Nephron (organoid): ENCODE measurements at regions not wholly inside any gene's neighbourhood (a gene's known extent, or its start where the extent isn't known, plus 50 kb on each side); places are given as distances from the start of the nearest gene placed in this dataset.
"Not testable (repeated sequence)": the region's sequence is repeated elsewhere in the genome, so short reads cannot be mapped to it uniquely, and the experiment has no call there.

ENCODE experiments used
- H3K27ac Mint-ChIP-seq, 3 experiments: 2 replicates each; pipeline ENCODE4 v1.8.0; 2020; ENCODE audit warnings: mixed read lengths in 3 of 3, mild to moderate bottlenecking in 2 of 3, moderate library complexity in 1 of 3
- H3K27me3 Mint-ChIP-seq: 2 replicates; pipeline ENCODE4 v1.8.0; 2021; ENCODE audit warnings: low read depth, mild to moderate bottlenecking, moderate library complexity, mixed read lengths
- H3K36me3 Mint-ChIP-seq: 2 replicates; pipeline ENCODE4 v1.8.0; 2020; ENCODE audit warnings: low read depth, mixed read lengths
- H3K4me1 Mint-ChIP-seq: 2 replicates; pipeline ENCODE4 v1.8.0; 2020; ENCODE audit warnings: mixed read lengths
- H3K4me3 Mint-ChIP-seq, 3 experiments: 2 replicates each; pipeline ENCODE4 v1.8.0; 2020; ENCODE audit warnings: mild to moderate bottlenecking in 3 of 3, mixed read lengths in 3 of 3, moderate library complexity in 2 of 3
- H3K9me3 Mint-ChIP-seq: 2 replicates; pipeline ENCODE4 v1.8.0; 2020; ENCODE audit warnings: mixed read lengths
- CTCF ChIP-seq, 3 experiments: fragments of 200-600 bp; sonication (generic); IDR thresholded peaks; one replicate each; pipeline ENCODE4 v1.5.0; 2021; ENCODE audit warnings: antibody characterized with exemption in 3 of 3; ENCODE audit not compliant: unreplicated experiment in 3 of 3

- H3K4me1 Mint-ChIP-seq, H3K4me3 Mint-ChIP-seq, H3K36me3 Mint-ChIP-seq, H3K9me3 Mint-ChIP-seq, H3K27ac Mint-ChIP-seq, H3K27me3 Mint-ChIP-seq: not testable (repeated sequence)
Measured at GRCh38 chr9:40097992-40098391, 742.5 kb downstream of the SPATA31A1 start.

- H3K27ac Mint-ChIP-seq = peak overlapping the region; percentile 87 to 96 (median 95)
- H3K4me1 Mint-ChIP-seq, H3K9me3 Mint-ChIP-seq, H3K27me3 Mint-ChIP-seq, H3K36me3 Mint-ChIP-seq: not testable (repeated sequence)
- H3K4me3 Mint-ChIP-seq = peak overlapping the region; percentile 96 to 98 (median 97)
Measured at GRCh38 chr9:40106003-40106782, 750.7 kb downstream of the SPATA31A1 start.

GRCh38 chr9:40106783-40107248, 751.3 kb downstream of the SPATA31A1 start:
- not testable (repeated sequence) for H3K9me3 Mint-ChIP-seq, H3K4me1 Mint-ChIP-seq, H3K27ac Mint-ChIP-seq, H3K4me3 Mint-ChIP-seq, H3K36me3 Mint-ChIP-seq, H3K27me3 Mint-ChIP-seq

- not testable (repeated sequence) for H3K4me3 Mint-ChIP-seq, H3K4me1 Mint-ChIP-seq, H3K27ac Mint-ChIP-seq, H3K27me3 Mint-ChIP-seq, H3K36me3 Mint-ChIP-seq, H3K9me3 Mint-ChIP-seq
Measured at GRCh38 chr9:40107251-40107650, 751.8 kb downstream of the SPATA31A1 start.

GRCh38 chr9:40108465-40108864, 753.0 kb downstream of the SPATA31A1 start:
- H3K9me3 Mint-ChIP-seq, H3K36me3 Mint-ChIP-seq, H3K4me3 Mint-ChIP-seq, H3K4me1 Mint-ChIP-seq, H3K27ac Mint-ChIP-seq, H3K27me3 Mint-ChIP-seq: not testable (repeated sequence)

GRCh38 chr9:40110751-40111150, 755.3 kb downstream of the SPATA31A1 start:
- not testable (repeated sequence) for H3K4me3 Mint-ChIP-seq, H3K9me3 Mint-ChIP-seq, H3K27ac Mint-ChIP-seq, H3K27me3 Mint-ChIP-seq, H3K36me3 Mint-ChIP-seq, H3K4me1 Mint-ChIP-seq

DNA sequence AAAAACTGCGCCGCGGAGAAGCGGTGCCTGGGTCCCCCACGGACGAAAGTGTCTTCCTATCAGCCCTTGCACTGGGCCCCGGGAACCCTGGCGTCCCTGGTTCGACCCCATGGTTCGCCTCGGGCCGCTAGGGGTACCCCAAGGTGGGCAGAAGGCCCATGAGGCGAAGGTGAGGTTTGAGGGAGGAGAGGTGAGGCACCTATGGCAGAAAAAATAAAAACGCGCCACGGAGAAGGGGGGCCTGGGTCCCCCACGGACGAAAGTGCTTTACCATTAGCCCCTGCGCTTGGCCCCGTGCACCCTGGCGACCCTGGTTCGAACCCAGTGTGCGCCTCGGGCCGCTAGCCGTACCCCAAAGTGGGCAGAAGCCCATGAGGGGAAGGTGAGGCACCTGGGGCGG, 756.1 kb downstream of the SPATA31A1 start:
- H3K36me3 Mint-ChIP-seq, H3K4me3 Mint-ChIP-seq, H3K27me3 Mint-ChIP-seq, H3K27ac Mint-ChIP-seq, H3K4me1 Mint-ChIP-seq, H3K9me3 Mint-ChIP-seq: not testable (repeated sequence)

- not testable (repeated sequence) for H3K27me3 Mint-ChIP-seq, H3K9me3 Mint-ChIP-seq
Measured at GRCh38 chr9:40130598-40130997, 775.1 kb downstream of the SPATA31A1 start.

DNA sequence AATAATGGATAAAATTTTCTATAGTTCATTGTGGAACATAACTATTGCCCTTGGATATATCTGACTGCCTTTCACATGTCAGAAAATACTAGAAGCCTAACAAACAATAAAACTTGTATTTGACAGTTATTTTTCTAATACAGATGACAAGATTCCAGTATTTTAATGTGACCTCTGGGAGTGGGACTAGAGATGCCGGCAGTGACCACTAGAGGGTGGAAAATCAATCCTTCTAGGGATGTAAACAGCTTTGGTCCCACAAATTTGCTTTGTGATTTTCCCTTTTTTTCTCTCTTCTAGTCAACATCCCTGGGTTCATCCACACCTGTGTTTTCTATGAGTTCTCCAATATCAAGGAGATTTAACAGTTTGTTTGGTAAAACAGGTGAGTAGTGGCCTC, 813.7 kb downstream of the SPATA31A1 start:
- not testable (repeated sequence) for H3K27me3 Mint-ChIP-seq, H3K36me3 Mint-ChIP-seq, H3K4me1 Mint-ChIP-seq

More at GRCh38 chr9:40130598-40130997, 775.1 kb downstream of the SPATA31A1 start:
- H3K4me1 Mint-ChIP-seq, H3K27ac Mint-ChIP-seq, H3K4me3 Mint-ChIP-seq, H3K36me3 Mint-ChIP-seq: not testable (repeated sequence)

DNA sequence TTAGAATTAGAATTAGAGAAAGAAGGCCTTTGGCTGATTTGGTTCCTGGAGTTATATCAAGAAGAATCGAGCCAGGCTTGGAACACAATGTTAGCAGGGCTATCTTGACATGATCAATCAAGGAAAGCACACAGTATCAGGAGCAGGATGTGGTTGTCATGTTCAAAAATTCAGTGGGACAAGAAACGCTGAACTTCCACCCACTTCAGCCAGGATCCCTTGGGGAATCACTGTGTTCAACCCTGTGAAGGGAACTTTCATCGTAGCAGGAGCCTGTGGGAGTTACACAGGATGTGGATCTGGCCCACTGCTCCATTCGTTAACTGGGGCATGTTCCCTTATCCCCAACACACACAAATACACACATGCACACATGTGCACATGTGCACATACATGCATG, 817.8 kb downstream of the SPATA31A1 start:
- not testable (repeated sequence) for H3K9me3 Mint-ChIP-seq, H3K27ac Mint-ChIP-seq, H3K4me3 Mint-ChIP-seq, H3K36me3 Mint-ChIP-seq, H3K27me3 Mint-ChIP-seq, H3K4me1 Mint-ChIP-seq

More for the DNA sequence above, 813.7 kb downstream of the SPATA31A1 start:
- not testable (repeated sequence) for H3K4me3 Mint-ChIP-seq, H3K27ac Mint-ChIP-seq, H3K9me3 Mint-ChIP-seq

DNA sequence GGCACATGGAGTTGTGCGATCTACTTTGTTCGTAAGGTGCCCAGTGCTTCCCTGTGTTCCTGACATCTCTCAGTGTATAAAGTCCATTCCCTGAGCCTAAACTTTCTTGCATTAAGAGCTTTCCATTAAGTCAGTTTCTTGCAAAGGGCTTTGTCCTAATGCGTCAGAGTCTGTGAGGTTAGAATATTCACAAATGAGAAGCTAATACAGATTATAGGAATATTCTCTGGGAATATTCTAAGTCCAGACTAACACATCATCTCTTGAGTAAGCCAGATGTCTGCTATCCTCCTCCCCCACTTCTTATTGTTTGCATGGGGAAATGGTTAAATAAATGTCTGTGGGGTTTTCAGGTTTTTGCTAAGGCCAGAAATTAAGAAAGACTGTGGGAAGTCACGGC, 818.6 kb downstream of the SPATA31A1 start:
- H3K9me3 Mint-ChIP-seq, H3K27me3 Mint-ChIP-seq, H3K27ac Mint-ChIP-seq, H3K4me1 Mint-ChIP-seq, H3K4me3 Mint-ChIP-seq, H3K36me3 Mint-ChIP-seq: not testable (repeated sequence)

DNA sequence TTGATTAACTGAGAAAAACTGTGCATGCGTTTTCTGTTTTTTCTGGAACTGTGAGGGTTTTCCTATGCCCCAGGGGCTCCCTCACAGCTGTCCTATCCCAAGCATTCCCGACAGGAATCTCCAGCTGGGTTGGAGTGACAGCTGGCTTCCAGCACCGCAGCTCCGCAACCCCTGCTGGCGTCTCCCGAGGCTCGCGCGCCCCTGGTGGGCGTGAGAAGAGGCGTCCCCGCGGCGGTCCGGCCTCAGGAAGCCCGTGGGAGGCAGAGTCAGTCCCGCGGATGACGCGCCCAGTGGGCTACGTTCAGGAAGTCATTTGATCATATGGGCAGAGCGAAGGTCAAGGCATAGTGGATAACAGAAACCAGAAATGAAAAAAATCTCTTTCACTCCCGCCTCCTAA, 821.9 kb downstream of the SPATA31A1 start:
- not testable (repeated sequence) for H3K9me3 Mint-ChIP-seq, H3K27ac Mint-ChIP-seq, H3K4me1 Mint-ChIP-seq, H3K36me3 Mint-ChIP-seq, H3K4me3 Mint-ChIP-seq, H3K27me3 Mint-ChIP-seq
- TF ChIP-seq CTCF (IDR thresholded peaks at IDR 0.05; ENCODE audit: unreplicated experiment in 3 of 3) = peak in 2 of 3 experiments; percentile 23

DNA sequence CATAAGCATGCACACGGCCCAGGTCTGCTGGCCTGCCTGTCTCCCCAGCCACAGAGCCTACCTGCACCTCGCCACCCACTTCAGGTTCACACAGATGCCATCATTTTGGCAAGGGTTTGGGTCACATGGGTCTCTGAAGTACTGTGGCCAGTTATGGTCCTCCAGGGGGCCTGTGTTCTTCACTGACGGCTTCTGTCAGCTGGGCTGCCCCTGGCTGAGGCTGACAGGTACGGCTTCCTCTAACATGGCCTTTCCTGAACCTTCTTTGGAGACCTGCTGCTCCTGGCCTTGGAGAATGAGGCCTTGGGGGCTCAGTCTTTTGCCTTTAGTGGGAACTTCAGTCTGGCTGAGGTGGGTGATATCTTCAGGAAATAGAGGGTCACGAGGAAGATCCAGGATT, 835.9 kb downstream of the SPATA31A1 start:
- H3K27me3 Mint-ChIP-seq, H3K4me3 Mint-ChIP-seq, H3K36me3 Mint-ChIP-seq, H3K27ac Mint-ChIP-seq, H3K4me1 Mint-ChIP-seq, H3K9me3 Mint-ChIP-seq: not testable (repeated sequence)

GRCh38 chr9:40192162-40192561, 836.7 kb downstream of the SPATA31A1 start:
- not testable (repeated sequence) for H3K4me3 Mint-ChIP-seq, H3K4me1 Mint-ChIP-seq, H3K36me3 Mint-ChIP-seq, H3K9me3 Mint-ChIP-seq, H3K27ac Mint-ChIP-seq, H3K27me3 Mint-ChIP-seq

DNA sequence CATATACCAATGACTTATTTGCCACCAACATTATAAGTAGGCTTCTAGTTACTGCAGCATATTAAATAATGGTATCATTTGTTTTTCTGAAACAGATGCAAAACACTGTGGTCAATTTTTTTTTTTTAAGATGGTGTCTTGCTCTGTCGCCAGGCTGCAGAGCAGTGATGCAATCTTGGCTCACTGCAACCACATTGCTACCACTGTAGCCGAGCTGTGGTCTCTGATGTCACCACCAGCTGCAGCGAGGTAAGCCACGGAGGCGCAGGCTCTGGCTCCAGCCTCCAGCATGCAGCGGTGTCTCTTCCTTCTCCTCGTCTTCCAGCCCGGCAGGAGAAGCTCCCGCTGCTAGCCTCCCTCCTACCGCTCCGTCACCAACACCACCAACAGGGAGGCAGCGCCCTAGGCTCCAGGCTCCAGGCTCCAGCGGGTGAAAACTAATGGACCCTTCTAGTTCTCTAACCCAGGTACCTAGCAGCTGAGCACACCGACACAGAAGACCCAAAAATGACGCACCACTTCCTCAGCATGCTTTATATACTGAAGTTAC, 840.8 kb downstream of the SPATA31A1 start:
- not testable (repeated sequence) for H3K27ac Mint-ChIP-seq, H3K9me3 Mint-ChIP-seq, H3K27me3 Mint-ChIP-seq, H3K36me3 Mint-ChIP-seq, H3K4me3 Mint-ChIP-seq, H3K4me1 Mint-ChIP-seq
